Transverse colon (tissue), 4 donors: ENCODE measurements at regions not wholly inside any gene's neighbourhood (a gene's known extent, or its start where the extent isn't known, plus 50 kb on each side); places are given as distances from the start of the nearest gene placed in this dataset.

Experiments
- CTCF ChIP-seq, 5 experiments: fragments of 200-600 bp in 3 of 5; fragments of 450-650 bp in 2 of 5; sonication (generic) in 3 of 5; IDR thresholded peaks; 1 replicate in 2 of 5; 2 replicates in 3 of 5; pipeline ENCODE4 v1.5.1; 2016 to 2017; ENCODE audit warnings: antibody characterized with exemption in 5 of 5, inconsistent platforms in 3 of 5, mild to moderate bottlenecking in 2 of 5, moderate library complexity in 1 of 5
- EP300 ChIP-seq: sonication (generic); formaldehyde crosslinking; IDR thresholded peaks from one replicate; pipeline ENCODE4 v1.6.1; 2017; ENCODE audit warnings: antibody characterized with exemption, low read depth
- POLR2A ChIP-seq: fragments of 450-650 bp; IDR thresholded peaks from one replicate; pipeline ENCODE4 v1.6.1; 2016; ENCODE audit warnings: antibody characterized with exemption, mild to moderate bottlenecking, moderate library complexity
- POLR2AphosphoS5 ChIP-seq, 3 donors: sonication (generic); formaldehyde crosslinking; IDR thresholded peaks; one replicate each; pipeline ENCODE4 v1.6.1; 2016; ENCODE audit warnings: antibody characterized with exemption in 3 of 3

DNA sequence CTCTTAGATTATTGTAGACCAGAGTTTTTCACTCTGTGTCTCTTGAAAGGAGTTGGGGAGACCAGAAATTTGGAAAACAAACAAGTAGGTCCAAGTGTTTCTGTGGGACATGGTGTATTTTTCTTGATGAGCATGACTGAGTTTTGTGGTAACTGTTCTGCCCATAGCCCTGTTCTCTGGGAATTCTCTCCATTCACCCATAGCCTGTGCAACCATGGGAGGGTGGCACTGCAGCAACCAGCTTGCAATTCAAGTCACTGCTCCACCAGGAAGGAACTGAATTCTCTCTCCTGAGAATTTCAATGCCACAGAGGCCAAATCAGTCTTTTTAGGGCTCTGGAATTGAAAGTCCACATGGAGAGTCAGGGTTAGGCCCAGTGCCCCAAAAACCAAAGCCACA is 475.3 kb upstream of the TRPC7 start:
- TF ChIP-seq CTCF (IDR thresholded peaks at IDR 0.05) (no peak), EP300 (no peak), POLR2A (no peak), POLR2AphosphoS5 (IDR thresholded peaks at IDR 0.05) (no peak)
